Stimulated activated CD4-positive, alpha-beta T cell treated with anti-CD3 and anti-CD28 coated beads, TNF-alpha, amount 100 ng/mL, for 24 hours (primary cell): ENCODE measurements at regions not wholly inside any gene's neighbourhood (a gene's known extent, or its start where the extent isn't known, plus 50 kb on each side); places are given as distances from the start of the nearest gene placed in this dataset.

ENCODE experiments used
- DNase-seq, 3 experiments: peaks; one replicate each; pipeline ENCODE4 v3.0.0-alpha.2; 2020; ENCODE audit warnings: low read depth in 3 of 3

DNA sequence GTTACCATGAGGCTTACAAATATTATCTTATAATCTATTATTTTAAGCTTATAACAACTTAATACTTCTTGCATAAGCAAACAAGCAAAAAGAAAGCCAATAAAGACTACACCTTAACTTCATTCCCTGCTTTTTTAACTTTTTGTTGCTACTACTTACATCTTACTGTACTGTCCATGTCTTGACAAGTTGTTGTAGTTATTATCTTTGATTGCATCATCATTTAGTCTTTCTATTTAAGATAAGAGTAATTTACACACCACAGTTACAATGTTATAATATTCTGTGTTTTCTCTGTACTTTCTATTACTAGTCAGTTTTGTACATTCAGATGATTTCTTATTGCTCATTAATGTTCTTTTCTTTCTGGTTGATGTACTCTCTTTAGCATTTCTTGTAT is 346.6 kb downstream of the SMARCA1 start:
- DNase-seq: no peak

DNA sequence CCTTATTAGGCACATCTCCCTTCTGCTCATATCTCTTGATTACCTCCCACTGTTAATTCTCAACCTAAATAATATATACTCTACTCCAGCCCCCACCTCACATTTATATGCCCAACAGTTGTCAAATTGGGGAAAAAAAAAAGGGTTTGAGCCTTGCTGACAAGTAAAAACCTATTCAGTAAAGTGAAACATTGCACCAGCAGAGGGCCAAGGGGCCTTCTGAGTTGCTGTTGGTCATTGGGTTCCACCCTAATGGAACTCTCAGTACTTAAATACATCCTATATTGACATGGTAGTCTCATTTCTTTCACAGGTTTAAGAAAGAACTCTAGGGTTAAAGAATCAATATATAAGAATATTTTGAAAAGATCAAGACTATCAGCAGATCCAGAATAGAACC is 362.2 kb downstream of the SMARCA1 start:
- DNase-seq: no peak

DNA sequence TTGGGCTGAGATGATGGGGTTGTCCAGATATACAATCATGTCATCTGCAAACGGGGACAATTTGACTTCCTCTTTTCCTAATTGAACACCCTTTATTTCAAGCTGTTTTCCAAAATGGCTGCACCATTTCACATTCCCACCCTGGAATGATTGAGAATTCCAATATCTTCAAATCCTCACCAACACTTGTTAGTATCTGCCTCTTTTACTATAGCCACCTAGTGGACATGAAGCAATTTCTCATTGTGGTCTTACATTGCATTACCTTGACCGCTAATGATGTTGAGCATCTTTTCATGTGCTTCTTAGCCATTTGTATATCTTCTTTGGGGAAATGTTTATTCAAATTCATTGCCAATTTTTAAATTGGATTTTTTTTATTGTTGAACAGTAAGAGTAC is 364.8 kb downstream of the SMARCA1 start:
- no peak for DNase-seq

DNA sequence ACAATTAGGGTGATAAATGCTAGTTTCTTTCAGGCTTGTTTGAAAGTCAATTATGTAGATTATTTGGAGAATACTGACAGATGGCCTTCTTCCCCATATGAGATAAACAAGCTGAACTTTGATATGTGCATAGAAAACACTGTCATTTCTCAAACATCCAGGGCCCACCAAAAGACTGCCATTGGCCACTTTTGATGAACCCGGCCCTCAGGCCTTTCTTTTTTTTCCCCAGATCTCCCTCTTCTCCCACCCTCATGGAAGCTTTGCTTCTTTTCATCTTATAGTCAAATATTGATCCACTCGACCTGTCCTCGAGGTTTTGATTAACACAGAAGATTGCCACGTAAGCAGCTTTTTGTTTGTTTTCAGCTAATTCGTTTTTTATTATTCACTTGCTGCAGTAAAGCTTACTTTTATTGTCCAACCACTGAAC is 377.4 kb downstream of the SMARCA1 start:
- DNase-seq: no peak

DNA sequence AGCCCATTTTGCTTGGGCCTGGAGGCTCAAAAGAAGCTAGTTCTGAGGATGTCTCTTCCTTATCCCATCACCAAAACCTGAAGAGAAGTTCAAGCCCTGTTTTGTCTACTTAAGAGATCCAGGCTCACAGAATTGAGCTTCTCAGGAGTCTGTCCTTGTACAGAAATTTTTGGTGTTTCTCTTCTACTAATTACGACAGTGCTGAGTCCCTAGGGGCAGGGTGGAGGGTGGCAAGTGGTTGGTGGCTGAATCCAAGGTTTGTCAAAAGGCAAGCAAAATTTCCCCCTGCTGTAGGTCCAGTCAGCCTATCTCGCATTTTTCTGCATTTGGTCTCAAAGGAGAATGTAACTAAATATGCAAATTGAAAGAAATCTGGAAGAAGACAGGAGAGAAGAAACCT is 377.9 kb downstream of the SMARCA1 start:
- no peak for DNase-seq

DNA sequence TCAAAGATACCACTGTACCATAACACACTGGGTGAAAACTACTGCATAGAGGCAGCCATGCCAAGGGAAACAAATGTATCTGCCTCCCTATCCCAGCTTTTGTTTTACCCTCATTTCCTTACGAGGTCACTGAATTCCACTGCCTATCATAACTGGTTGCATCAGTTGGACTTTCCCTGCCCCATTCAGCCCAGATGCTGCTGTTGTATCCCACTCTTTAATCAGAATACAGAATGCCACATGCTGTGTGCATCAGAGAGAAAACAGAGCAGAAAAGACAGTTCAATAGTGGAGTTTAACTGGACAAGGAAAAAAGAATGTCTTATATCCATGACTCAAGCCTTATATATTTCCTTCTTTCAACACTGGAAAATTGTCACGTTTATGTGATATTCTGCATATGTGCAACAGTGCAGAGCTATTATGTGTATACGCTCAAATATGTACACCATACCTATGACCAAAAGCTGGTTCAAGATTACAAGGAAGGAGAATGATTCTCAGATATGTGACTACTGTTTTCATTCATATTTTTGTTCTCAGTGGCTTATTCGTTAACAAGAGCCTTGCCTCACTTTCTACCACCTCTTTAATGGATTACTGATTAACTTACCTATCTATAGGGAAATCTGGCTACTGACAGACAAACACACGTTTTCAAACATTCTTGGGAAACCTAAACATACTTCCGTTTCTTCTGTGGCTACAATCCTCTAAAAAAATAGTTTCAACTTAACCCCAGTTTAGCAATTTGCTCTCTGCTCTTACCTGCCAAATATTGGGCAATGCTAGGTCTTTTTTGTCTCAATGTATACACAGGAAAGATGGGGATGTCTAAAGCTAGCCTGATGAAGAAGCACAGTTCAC is 378.9 kb downstream of the SMARCA1 start:
- no peak for DNase-seq

DNA sequence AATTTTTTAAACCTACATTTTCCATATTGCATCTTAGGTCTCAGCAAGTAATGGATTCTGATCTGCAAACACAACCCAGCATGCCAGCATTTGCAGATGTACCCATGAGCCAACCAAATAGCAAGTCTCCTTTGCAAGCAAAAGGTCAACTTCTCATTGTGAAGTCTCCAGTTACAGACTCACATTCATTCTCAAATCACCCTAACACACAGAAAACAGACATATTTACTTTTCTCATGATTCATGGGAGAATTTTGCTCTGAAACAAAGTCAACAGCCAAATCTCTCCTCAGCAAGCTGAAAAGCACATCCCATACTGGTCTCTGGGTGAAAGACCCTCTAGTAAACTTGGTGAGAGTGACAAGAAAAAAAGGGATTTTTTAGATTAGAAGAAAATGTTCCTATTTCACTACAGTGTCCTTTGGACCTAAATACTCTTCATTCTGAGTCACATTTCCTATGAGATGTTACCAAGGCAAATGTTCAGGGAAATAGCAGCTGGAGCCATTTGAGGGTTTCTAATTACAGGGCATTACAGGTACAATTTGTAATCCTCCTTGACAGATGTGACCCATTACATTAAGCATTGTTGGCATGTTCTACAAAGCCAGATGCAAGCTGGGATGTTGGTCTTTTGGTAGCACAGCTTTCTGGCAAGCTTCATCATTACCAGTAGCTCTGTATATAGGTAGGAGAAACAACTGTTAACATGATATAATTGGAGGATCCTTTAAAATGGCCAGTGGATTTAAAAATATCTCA is 383.3 kb downstream of the SMARCA1 start:
- no peak for DNase-seq

DNA sequence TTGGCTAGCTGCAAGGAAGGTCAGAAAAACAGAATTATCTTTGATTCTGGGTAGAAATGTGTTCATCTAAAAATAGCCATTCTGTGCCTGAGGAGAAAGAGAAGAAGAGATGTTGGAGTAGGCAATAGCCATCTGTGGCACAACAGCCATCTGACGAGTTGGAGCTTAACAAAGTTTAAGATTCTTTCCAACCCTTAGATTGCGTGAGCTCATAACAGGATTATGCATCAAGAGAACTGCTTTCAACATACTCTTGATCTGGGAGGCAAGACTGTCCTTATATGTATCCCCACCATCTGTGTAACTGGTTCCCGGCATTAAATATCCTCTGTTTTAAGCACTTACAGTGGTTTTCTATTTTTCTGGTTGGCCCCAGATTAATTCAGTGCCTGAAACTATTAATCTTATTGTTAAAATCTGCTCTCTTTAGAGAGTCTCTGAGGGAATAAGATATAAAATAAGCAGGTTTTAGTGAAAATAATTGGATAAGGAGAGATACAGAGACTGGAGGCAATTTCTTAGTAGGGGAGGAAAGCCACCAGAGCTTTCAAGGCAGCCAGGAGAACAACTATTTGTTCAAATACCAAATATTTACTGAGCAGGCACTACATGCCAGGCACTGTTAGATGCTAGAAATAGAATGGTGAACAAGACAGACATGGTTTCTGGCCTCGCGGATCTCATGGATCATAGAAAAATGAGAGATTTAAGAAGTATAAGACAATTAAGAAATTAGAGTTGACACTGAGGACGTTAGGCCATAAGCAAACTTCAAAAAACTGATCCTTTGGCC is 398.0 kb downstream of the SMARCA1 start:
- DNase-seq: no peak

DNA sequence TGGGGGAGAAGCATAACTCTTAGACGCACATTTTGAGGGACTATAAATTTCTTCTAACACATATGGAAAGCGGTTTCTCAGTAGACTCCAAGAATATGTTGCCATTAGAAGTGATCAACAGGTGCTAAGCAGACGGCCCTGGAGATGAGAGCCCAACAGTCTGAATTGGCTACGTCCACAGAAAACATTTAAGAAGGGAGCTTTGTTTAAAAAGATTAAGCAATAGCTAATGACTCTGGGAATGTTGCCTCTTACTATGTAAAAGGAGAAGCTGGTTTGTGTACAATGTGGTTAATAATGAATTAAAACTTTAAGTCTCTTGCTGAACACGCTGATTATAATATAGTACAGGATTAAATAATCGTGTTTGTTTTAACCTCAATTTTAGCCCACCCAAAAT is 399.5 kb downstream of the SMARCA1 start:
- no peak for DNase-seq

DNA sequence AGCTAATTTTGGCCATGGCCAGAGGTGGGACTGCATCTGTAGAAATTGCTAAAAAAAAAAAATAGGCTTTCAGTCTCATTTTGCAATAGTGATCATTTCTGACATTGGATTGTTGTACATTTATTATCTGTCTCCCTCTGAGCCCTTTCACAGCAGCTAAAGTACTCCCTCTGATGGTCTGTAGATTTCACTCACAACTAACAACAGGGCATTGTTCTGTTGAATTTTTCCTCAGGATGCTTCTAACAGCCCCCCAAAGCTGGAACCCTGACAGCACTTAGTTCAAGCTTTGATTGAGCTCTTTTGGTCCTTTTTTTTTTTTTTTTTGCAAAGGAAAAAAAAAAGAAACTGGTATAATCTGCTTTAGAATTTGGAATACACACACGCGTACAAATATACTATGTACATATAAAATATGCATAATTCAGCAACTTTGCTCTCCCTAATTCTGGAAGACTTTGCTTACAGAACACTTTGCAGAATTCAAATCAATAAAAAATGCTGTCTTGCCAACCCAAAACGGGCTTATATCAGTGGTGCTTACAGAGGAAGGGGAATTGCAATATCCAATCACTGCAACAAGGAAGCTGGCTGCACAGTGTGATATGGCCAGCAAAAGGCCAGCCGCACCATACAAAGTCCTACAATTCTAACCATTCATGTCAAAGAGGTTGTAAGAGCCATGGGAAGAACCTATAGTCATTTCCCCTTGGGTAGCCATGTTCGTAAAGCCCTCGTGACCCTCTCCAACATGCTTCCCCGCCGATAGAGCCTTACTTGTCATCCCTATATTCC is 406.4 kb downstream of the SMARCA1 start:
- DNase-seq: no peak

DNA sequence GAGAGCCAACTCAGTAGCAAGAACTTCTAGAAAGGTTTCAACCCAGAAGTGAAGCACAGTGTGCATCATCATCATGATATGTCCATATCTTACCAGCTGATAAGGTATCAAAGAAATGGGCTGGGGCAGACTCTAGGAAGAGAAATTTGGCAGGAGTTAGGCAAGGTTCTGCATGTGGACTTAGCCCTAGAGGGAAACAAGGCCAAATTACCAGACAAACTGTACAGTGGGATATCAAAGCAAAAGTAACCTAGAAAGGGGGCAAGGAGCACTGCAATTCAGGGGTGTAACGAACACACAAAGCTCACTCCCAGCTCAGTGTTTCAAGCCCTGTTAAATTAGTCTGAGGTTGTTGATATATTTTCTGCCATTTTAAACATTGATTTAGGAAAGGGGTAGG is 407.4 kb downstream of the SMARCA1 start:
- DNase-seq: no peak

DNA sequence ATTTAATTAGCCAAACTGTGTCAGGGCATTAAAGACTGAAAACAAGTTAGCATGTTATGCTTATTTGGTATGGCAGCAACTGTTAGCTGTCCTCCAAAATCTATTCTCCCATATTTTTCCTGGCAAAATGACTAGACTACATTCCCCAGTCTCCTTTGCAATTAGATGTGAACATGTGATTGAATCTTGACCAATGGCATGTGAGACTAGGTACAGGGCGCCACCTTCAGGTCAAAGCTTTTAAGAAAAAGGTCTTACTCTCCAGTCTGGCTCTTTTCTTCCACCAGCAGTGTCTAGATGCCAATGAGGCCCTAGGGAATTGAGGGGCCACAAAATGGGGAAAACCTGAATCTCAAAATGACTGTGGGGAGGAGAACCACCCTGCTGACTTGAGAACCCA is 408.2 kb downstream of the SMARCA1 start:
- DNase-seq: no peak

DNA sequence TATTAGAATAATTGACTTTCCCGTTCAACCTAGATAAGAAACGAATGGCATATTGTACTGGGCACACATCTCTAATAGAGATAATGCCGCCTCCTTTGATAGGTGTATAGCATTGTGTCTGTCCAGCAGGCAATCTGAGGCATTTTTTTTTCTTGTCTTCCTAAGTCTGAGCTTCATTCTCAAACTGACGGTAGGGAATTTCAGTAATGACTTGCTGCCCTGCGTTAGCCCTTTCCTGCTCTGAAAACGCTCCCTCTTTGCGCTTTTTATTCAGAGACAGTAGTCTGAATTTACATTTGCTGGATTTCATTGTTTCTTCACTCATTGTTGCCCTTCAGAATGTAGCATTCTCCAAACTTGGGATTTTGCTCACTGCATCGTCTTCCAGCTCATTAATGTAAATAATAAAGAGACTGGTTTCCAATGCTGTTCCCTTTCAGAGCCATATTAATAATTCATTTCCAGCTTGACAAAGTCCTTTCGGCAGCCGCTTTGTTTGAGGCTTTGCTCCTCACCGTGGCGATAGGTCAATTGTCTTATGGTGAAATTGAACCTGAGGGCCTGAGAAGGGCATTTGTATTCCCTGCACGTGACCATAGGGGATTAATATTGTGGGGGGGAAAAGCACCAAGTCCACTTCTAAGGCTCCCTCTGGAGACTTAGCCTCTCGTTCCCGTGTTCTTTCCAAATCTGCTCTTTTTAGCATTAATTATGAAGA is 412.1 kb downstream of the SMARCA1 start:
- DNase-seq: no peak

DNA sequence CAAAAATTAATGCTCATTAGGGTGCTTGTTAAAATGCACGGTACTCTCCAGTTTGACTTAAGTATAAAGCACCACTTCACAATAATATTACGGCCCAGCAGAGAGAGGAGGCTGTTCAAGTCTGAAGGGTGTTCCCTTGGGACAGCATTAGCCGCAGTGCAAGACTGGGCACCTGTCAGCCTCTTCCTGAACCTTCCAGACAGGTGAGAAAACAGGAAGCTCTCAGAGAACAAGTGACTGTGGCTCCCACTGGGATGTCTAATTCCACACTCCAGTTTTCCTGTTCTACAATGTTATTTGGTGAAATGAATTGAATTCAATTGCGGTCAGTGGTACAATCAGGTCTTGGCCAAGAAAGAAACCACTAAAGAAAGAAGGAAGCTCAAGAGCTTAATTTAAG is 414.4 kb downstream of the SMARCA1 start:
- no peak for DNase-seq

DNA sequence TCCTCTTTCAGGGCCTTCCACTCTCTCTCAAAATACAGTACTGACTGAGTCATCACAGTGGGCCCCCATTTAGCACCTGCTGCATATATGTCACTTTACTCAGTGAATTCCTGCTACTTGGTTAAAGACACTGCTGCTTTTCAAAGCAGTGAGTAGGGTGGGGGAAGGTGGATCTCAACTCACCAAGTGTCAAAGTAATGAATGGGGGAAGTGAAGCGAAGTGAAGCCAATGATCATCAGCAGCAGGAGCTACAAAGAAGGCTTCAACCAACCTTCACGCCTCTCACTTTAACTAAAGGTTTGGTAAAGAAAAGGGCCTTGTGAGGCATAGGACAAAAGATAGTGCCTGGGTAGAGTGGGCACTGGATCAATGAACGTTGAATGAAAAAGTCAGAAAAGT is 424.1 kb downstream of the SMARCA1 start:
- DNase-seq: no peak

DNA sequence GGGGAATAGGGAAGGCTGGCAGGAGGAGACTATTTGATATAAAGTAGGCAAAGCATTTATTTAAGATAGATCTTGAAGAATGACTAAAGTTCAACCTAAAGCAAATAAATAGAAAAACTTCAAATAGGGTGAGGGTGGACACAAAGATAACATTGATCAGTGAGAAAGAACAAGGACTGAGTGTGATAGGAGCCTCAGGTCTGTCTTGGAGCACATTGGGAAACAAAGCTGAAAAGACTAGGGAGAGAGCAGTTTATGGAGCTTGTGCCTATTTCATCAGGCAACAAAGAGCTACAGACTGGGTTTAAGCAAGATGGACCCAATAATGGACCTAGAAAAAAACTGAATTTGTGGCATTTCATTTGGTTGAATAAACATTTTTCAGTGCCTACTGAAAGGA is 425.6 kb downstream of the SMARCA1 start:
- no peak for DNase-seq

DNA sequence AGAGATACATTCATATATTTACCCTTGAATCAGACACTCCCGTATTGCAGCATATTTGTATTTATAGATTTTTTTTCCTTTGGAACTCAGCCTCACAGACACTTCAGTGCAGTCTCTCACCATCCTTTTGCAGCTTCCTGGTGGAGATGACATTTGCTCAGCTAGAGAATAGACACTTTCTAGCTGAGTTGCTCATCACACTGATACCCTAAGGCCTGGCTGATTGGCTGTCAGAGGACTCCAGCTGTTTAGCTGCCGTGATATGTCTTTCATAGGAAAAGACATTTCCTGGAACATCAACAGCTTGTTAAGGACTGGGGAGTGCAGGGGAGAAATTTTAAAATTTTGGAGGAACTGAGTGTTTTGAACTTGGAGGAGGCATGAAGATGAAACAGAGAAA is 429.6 kb downstream of the SMARCA1 start:
- no peak for DNase-seq

DNA sequence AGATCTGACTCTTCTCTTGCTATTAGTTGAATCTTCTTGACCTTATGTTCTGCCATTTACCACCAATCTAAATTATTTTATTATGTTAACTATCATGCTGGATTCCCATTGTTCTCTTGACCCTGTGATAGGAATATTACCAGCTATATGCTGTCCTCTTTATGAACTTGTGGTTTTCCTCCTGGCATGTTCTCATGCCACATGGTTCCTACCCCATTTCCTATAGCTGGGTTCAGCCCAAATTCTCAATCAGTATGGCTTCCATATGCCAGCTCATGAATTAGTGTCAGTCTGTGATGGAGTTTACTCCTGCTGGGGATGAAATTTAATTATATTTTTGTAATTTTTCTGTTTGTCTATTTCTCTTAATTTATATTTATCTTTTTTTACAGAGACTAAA is 430.5 kb downstream of the SMARCA1 start:
- DNase-seq: no peak

DNA sequence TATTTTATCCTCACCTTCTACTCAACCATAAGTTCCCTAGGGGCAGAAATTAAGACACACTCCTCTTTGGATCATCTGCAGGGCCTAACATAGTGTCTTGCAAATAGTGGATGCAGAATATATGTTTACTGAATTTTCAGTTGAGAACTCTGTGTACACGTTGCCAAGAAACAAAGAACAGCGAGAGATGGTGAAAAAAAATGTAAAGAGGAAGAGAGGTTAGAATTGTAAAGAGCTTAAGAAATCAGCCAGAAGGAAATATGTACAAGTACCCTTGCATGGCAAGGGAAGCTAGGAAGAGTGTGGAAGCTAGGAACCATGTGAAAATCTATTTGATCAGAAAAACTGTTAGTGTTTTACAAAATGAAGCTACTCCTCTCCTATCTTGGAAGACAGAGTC is 431.0 kb downstream of the SMARCA1 start:
- DNase-seq: no peak

DNA sequence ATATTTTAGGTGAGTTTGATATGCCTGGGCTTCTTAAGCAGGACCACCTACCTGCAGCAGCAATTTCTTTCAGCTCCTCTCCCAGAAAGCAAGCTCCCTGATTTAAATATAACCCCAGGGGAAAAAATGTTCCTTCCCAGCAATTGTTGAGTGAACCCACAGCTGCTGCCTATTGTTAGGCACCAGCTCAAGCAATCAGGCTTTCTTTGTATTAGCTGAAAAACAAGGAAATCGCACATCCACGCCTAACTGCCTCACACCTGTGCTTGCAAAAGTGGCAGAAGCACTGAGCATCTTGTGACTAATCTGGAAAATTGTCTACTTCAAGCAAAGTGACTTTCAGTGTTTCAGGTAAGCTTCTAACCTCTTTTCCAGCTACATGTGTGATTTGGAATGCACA is 432.2 kb downstream of the SMARCA1 start:
- no peak for DNase-seq

DNA sequence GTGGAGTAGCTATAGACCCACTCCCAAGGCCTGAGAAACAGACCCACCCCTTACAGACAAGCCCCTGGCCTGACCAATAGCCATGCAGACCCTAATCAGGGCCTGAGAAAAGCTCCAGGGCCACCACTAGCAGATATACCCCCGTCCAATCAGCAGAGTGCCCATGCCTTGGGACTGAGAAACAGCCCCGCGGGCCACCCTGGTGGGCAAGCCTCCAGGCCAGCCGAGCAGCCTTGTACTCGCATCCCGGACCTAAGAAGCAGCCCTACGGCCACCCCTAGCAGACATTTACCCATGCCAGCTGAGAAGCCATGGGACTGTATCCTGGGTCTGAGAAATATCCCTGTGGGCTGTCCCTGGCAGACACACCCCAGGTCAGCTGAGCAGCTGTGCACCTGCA is 436.5 kb downstream of the SMARCA1 start:
- DNase-seq: no peak
